ENCODE measurements at regions not wholly inside any gene's neighbourhood (a gene's known extent, or its start where the extent isn't known, plus 50 kb on each side); places are given as distances from the start of the nearest gene placed in this dataset.

GRCh38 chr1:71236503-71236902, 155.7 kb upstream of the ZRANB2 start:
- no peak for DNase-seq (ENCODE audit: extremely low read depth, insufficient read length)
- TF ChIP-seq CTCF (IDR thresholded peaks at IDR 0.05; ENCODE audit: insufficient read depth, low read length, poor library complexity, severe bottlenecking): no peak
- Histone ChIP-seq H3K27me3 (replicated peaks; ENCODE audit: control insufficient read depth, insufficient read depth, low read length) (no peaks in the 10 kb centered on the region), H3K4me3 (replicated peaks; ENCODE audit: low read depth, low read length) (no peak overlapping the region), H3K36me3 (ENCODE audit: control insufficient read depth, insufficient read depth, low read length) (no peaks in the 10 kb centered on the region)

- TF ChIP-seq CTCF (IDR thresholded peaks at IDR 0.05; ENCODE audit: insufficient read depth, low read length, poor library complexity, severe bottlenecking): no peak
- DNase-seq (ENCODE audit: extremely low read depth, insufficient read length): no peak
Observed at GRCh38 chr1:71233645-71234044, 152.8 kb upstream of the ZRANB2 start.

DNA sequence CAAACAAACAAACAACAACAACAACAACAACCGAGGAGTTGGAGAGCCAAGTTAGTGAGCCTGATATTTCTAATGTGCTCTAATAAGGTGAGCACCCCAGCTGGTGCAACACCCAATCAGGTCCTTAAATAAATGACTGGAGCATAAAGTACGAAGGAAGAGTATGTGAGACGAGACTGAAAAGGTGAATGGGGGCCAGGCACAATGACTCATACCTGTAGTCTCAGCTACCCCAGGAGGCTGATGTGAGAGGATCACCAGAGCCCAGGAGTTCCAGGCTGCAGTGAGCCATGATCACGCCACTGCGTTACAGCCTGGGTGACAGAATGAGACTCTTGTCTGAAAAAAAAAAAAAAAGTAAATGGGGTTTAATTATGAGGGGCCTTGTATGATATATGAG, 152.0 kb upstream of the ZRANB2 start:
- no peaks in the 10 kb centered on the region for H3K27me3 ChIP-seq (replicated peaks; ENCODE audit: control insufficient read depth, insufficient read depth, low read length)
- DNase-seq (ENCODE audit: extremely low read depth, insufficient read length): no peak
- no peak for TF ChIP-seq CTCF (IDR thresholded peaks at IDR 0.05; ENCODE audit: insufficient read depth, low read length, poor library complexity, severe bottlenecking)
- no peaks in the 10 kb centered on the region for H3K36me3 ChIP-seq (ENCODE audit: control insufficient read depth, insufficient read depth, low read length)
- no peak overlapping the region for H3K4me3 ChIP-seq (replicated peaks; ENCODE audit: low read depth, low read length)

More at GRCh38 chr1:71233645-71234044, 152.8 kb upstream of the ZRANB2 start:
- H3K4me3 ChIP-seq (replicated peaks; ENCODE audit: low read depth, low read length): no peak overlapping the region
- no peaks in the 10 kb centered on the region for H3K36me3 ChIP-seq (ENCODE audit: control insufficient read depth, insufficient read depth, low read length)
- H3K27me3 ChIP-seq (replicated peaks; ENCODE audit: control insufficient read depth, insufficient read depth, low read length): no peaks in the 10 kb centered on the region

GRCh38 chr1:71232166-71232763, 151.4 kb upstream of the ZRANB2 start:
- no peak for DNase-seq (ENCODE audit: extremely low read depth, insufficient read length)
- no peaks in the 10 kb centered on the region for H3K27me3 ChIP-seq (replicated peaks; ENCODE audit: control insufficient read depth, insufficient read depth, low read length)
- no peaks in the 10 kb centered on the region for H3K36me3 ChIP-seq (ENCODE audit: control insufficient read depth, insufficient read depth, low read length)
- no peak overlapping the region for H3K4me3 ChIP-seq (replicated peaks; ENCODE audit: low read depth, low read length)
- no peak for TF ChIP-seq CTCF (IDR thresholded peaks at IDR 0.05; ENCODE audit: insufficient read depth, low read length, poor library complexity, severe bottlenecking)

GRCh38 chr1:71231751-71232150, 150.9 kb upstream of the ZRANB2 start:
- no peaks in the 10 kb centered on the region for H3K27me3 ChIP-seq (replicated peaks; ENCODE audit: control insufficient read depth, insufficient read depth, low read length)
- H3K4me3 ChIP-seq (replicated peaks; ENCODE audit: low read depth, low read length): no peak overlapping the region
- no peak for DNase-seq (ENCODE audit: extremely low read depth, insufficient read length)
- TF ChIP-seq CTCF (IDR thresholded peaks at IDR 0.05; ENCODE audit: insufficient read depth, low read length, poor library complexity, severe bottlenecking): no peak
- H3K36me3 ChIP-seq (ENCODE audit: control insufficient read depth, insufficient read depth, low read length): no peaks in the 10 kb centered on the region

All from GM06990 (cell line).